C4-2B (cell line): ENCODE measurements at regions not wholly inside any gene's neighbourhood (a gene's known extent, or its start where the extent isn't known, plus 50 kb on each side); places are given as distances from the start of the nearest gene placed in this dataset.

Experiments
- H3K27ac ChIP-seq: fragments of 450-650 bp; 2 replicates; pipeline ENCODE4 v1.5.1; 2017
- ZFX ChIP-seq: fragments of 450-650 bp; IDR thresholded peaks from 2 replicates; pipeline ENCODE4 v1.6.1; 2017
- TF ChIP-seq, protein P1 (sequence below): fragments of 450-650 bp; conservative IDR thresholded peaks from 2 replicates; pipeline ENCODE4 v1.5.1; 2017; ENCODE audit warnings: mild to moderate bottlenecking

DNA sequence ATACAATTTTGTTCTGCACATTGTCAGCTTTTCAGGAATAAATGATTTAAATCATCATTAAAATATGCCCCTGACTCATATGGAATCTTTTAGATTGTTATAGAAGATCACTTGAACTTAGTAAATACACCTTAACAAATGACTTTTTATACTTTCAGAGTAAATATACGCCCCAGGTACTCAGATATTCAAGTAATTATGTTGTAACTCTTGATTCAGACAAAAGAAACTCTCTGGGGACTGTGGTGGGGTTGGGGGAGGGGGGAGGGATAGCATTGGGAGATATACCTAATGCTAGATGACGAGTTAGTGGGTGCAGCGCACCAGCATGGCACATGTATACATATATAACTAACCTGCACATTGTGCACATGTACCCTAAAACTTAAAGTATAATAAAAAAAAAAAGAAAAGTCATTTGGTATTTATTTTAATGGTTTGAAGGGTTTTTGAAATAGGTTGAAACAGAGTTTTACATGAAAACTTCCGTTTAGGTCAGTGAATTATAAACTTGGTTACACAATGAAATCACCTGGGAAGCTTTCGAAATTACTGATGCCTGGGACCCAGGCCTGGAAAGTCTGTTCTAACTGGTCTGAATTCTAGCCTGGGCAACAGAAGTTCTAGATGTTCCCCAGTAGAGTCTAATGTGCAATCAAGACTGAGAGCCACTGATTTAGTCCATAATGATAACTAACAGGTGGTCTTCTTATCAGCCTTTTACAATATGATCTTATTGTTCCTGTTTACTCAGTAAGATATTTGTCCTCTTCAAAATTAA lies 320.5 kb upstream of the NR5A2 start:
- TF ChIP-seq, protein P1, sequence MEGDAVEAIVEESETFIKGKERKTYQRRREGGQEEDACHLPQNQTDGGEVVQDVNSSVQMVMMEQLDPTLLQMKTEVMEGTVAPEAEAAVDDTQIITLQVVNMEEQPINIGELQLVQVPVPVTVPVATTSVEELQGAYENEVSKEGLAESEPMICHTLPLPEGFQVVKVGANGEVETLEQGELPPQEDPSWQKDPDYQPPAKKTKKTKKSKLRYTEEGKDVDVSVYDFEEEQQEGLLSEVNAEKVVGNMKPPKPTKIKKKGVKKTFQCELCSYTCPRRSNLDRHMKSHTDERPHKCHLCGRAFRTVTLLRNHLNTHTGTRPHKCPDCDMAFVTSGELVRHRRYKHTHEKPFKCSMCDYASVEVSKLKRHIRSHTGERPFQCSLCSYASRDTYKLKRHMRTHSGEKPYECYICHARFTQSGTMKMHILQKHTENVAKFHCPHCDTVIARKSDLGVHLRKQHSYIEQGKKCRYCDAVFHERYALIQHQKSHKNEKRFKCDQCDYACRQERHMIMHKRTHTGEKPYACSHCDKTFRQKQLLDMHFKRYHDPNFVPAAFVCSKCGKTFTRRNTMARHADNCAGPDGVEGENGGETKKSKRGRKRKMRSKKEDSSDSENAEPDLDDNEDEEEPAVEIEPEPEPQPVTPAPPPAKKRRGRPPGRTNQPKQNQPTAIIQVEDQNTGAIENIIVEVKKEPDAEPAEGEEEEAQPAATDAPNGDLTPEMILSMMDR, result no peak
- TF ChIP-seq ZFX, result no peak
- no peak overlapping the region for H3K27ac ChIP-seq

DNA sequence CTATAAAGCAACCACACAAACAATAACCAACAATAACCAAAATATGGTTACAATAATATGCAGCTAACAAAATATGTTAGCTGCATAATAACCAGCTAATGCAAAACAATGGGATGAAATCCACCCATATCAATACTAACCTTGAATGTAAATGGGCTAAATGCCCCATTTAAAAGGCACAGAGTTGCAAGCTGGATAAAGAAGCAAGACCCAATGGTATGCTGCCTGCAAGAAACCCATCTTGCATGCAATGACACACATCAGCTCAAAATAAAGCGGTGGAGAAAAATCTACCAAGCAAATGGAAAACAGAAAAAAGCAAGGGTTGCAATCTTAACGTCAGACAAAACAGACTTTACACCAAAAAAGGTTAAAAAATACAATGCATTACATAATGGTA lies 316.5 kb upstream of the NR5A2 start:
- TF ChIP-seq ZFX, result no peak
- TF ChIP-seq, protein P1, result no peak

DNA sequence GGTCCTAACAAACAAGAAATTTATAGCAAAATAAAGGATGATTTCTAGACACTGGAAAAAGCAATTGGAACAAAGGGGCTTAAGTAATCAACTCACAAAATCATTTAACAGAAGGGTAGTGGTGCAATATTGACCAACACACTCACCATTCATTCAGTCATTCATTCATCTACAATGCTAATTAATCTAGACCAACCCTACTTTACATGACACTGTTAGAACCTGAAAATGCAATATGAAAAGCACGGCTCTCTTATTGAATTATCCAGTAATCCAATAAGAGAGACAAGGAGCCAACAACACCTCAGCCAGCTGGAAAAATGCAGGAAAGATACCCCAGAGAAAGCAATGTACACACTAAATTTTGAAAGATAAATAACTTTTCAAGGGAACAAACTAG lies 310.8 kb upstream of the NR5A2 start:
- TF ChIP-seq ZFX, result no peak
- TF ChIP-seq, protein P1, result no peak

More for the DNA sequence above, 316.5 kb upstream of the NR5A2 start:
- no peak overlapping the region for H3K27ac ChIP-seq

DNA sequence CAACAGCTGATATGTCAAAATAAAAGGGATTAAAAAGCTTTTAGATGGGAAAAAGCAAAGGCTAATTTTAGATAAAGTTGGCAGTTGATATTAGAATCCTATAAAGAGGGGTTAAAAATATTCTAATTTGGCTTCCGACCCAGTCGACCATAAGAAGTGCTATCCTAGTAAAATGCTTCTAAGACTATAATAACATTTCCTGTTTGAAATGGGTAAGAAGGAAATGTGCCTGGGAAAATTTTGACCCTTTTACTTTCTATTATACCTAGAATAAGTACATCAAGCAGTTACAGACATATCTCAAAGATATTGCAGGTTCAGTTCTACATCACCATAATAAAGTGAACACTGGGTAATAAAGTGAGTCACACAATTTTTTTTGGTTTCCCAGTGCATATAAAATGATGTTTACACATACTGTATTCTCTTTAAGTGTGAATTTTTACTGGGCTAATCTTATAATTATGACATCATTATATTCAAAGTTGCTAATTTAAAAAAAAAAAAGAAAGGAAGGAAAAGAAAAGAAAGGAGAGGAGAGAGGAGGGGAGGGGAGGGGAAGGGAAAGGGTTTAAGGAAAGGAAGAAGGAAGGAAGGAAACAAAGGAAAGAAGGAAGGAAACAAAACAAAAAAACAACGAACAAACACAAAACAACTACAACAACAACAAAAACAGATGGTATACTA lies 308.2 kb upstream of the NR5A2 start:
- TF ChIP-seq, protein P1, result no peak
- no peak for TF ChIP-seq ZFX
- no peak overlapping the region for H3K27ac ChIP-seq

More for the DNA sequence above, 310.8 kb upstream of the NR5A2 start:
- H3K27ac ChIP-seq, result no peak overlapping the region

DNA sequence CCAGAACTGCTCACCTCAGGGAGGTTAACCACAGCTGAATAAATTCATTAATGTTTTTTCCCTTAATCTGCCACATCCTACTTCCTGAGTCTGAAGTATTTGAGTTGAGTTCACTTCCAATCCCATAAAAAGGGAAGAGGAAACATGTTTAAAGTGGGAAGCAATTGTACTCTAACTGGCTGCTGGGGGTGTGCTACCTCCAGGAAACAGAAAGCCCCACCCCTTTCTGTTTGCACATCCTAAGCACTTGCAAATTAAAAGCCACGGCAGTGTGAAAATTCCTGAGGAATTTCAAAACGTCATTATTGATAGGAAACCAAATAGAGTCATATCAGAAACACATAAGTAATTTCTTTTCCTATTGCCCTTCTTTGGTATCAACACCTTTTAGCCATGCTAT lies 307.0 kb upstream of the NR5A2 start:
- H3K27ac ChIP-seq, result no peak overlapping the region

DNA sequence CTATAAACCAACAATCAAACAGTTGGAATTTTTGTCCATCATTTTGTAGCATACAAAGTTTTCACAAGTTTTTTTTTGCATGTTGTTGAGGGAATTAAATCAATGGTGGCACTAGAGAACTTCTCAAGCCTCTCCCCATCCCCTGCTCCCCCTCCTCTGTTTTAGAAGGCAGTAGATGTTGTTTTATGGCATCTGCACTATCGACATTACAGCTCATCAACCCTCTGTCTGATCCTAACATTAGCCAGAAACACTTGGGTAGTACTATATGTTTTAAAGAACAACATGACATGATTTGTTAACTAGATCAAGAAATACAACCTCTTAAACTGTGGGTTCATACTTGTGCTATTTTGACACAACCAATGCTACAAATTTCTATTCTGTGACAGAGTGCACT lies 306.5 kb upstream of the NR5A2 start:
- TF ChIP-seq, protein P1, result no peak
- no peak for TF ChIP-seq ZFX
- no peak overlapping the region for H3K27ac ChIP-seq

More for the DNA sequence above, 307.0 kb upstream of the NR5A2 start:
- TF ChIP-seq, protein P1, result no peak
- TF ChIP-seq ZFX, result no peak

DNA sequence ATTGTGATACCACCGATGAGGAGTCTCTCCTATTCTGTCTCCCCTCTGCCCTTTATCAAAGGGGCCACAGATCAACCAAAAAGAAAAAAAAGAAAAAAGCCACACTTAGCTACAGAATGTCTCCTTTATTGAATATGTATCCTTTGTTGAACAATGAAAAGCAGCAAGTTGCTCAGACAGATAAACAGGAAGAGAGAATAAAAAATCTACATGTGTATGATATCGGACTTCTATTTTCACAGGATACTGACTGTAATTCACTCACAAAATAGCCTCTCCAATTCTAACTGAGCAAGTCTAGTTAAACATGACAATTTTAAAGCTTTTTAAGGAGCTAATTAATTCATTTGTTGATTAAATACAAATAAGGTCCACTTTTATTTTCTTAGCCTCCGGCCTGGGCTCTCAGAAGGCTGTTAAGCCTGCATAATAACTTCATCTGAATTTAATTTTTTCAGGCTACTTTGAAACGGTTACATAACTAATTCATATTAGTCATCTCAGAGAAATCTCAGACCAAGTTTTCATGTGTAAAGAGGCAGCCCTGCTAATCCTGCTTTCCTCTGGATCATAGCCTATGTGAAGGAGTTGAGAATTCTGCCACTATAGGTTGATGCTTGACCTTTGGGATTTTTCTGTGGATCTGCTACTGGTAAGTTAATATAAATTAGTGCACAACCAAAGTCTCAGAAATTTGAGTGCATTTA lies 304.1 kb upstream of the NR5A2 start:
- TF ChIP-seq, protein P1, result no peak
- no peak for TF ChIP-seq ZFX
- H3K27ac ChIP-seq, result no peak overlapping the region
